ENCODE measurements at regions not wholly inside any gene's neighbourhood (a gene's known extent, or its start where the extent isn't known, plus 50 kb on each side); places are given as distances from the start of the nearest gene placed in this dataset.

GRCh38 chr3:95719481-95719880, 1094.9 kb upstream of the EPHA6 start:
- Histone ChIP-seq H3K9me3 (ENCODE audit: control insufficient read depth, low read depth, low read length) (no peaks in the 10 kb centered on the region), H4K20me1 (ENCODE audit: control insufficient read depth, extremely low read depth, insufficient read depth, low read length) (no peaks in the 10 kb centered on the region), H2AFZ (ENCODE audit: control insufficient read depth, low read length) (no peak overlapping the region), H3K27me3 (ENCODE audit: control insufficient read depth, extremely low read depth, insufficient read depth, low read length) (no peaks in the 10 kb centered on the region), H3K9ac (ENCODE audit: control insufficient read depth, extremely low read depth, insufficient read depth, low read length) (no peak overlapping the region), H3K36me3 (ENCODE audit: control insufficient read depth in 2 of 2, extremely low read depth in 1 of 2, insufficient read depth in 2 of 2, low read length in 2 of 2) (no peaks in the 10 kb centered on the region), H3K4me2 (ENCODE audit: control insufficient read depth, extremely low read depth, insufficient read depth, low read depth, low read length) (no peak overlapping the region), H3K9me1 (ENCODE audit: control insufficient read depth, extremely low read depth, insufficient read depth, low read length) (no peaks in the 10 kb centered on the region), H3K4me1 (ENCODE audit: control insufficient read depth, extremely low read depth, insufficient read depth, low read length) (no peaks in the 10 kb centered on the region), H3K79me2 (ENCODE audit: control insufficient read depth, insufficient read depth, low read length) (no peaks in the 10 kb centered on the region), H3K27ac (ENCODE audit: control insufficient read depth, insufficient read depth, low read length) (no peak overlapping the region), H3K4me3 (ENCODE audit: control insufficient read depth in 2 of 3, extremely low read depth in 1 of 3, insufficient read depth in 2 of 3, low read depth in 1 of 3, low read length in 3 of 3) (no peak overlapping the region)
- dilution Hi-C loops (cut with MboI; ENCODE audit: extremely low pct_ligation_motif_present, low sequenced_read_pairs), result no loop called here
- no peak for FAIRE-seq
- TF ChIP-seq CTCF (optimal IDR thresholded peaks at IDR 0.05 in 1 of 3, IDR thresholded peaks at IDR 0.05 in 1 of 3, conservative IDR thresholded peaks at IDR 0.05 in 1 of 3; ENCODE audit: extremely low read depth in 1 of 3, insufficient read depth in 2 of 3, low read length in 3 of 3) (no peak), EZH2 (IDR thresholded peaks at IDR 0.05; ENCODE audit: low read length) (no peak)
- DNase-seq (ENCODE audit: low read depth, low spot score), result no peak

- Histone ChIP-seq H3K9me3 (ENCODE audit: control insufficient read depth, low read depth, low read length) (no peaks in the 10 kb centered on the region), H3K27ac (ENCODE audit: control insufficient read depth, insufficient read depth, low read length) (no peak overlapping the region), H3K9me1 (ENCODE audit: control insufficient read depth, extremely low read depth, insufficient read depth, low read length) (no peaks in the 10 kb centered on the region), H3K4me1 (ENCODE audit: control insufficient read depth, extremely low read depth, insufficient read depth, low read length) (no peaks in the 10 kb centered on the region), H3K4me2 (ENCODE audit: control insufficient read depth, extremely low read depth, insufficient read depth, low read depth, low read length) (no peak overlapping the region), H2AFZ (ENCODE audit: control insufficient read depth, low read length) (no peak overlapping the region), H3K9ac (ENCODE audit: control insufficient read depth, extremely low read depth, insufficient read depth, low read length) (no peak overlapping the region), H3K4me3 (ENCODE audit: control insufficient read depth in 2 of 3, extremely low read depth in 1 of 3, insufficient read depth in 2 of 3, low read depth in 1 of 3, low read length in 3 of 3) (no peak overlapping the region), H3K79me2 (ENCODE audit: control insufficient read depth, insufficient read depth, low read length) (no peaks in the 10 kb centered on the region), H3K36me3 (ENCODE audit: control insufficient read depth in 2 of 2, extremely low read depth in 1 of 2, insufficient read depth in 2 of 2, low read length in 2 of 2) (no peaks in the 10 kb centered on the region), H3K27me3 (ENCODE audit: control insufficient read depth, extremely low read depth, insufficient read depth, low read length) (no peaks in the 10 kb centered on the region), H4K20me1 (ENCODE audit: control insufficient read depth, extremely low read depth, insufficient read depth, low read length) (no peaks in the 10 kb centered on the region)
- FAIRE-seq (no peak), DNase-seq (ENCODE audit: low read depth, low spot score) (no peak)
- dilution Hi-C loops (cut with MboI; ENCODE audit: extremely low pct_ligation_motif_present, low sequenced_read_pairs), result no loop called here
- TF ChIP-seq CTCF (optimal IDR thresholded peaks at IDR 0.05 in 1 of 3, IDR thresholded peaks at IDR 0.05 in 1 of 3, conservative IDR thresholded peaks at IDR 0.05 in 1 of 3; ENCODE audit: extremely low read depth in 1 of 3, insufficient read depth in 2 of 3, low read length in 3 of 3) (no peak), EZH2 (IDR thresholded peaks at IDR 0.05; ENCODE audit: low read length) (no peak)
These were observed 1092.5 kb upstream of the EPHA6 start for GRCh38 chr3:95721938-95722337.

Measured in keratinocyte (primary cell).